ENCODE measurements at regions not wholly inside any gene's neighbourhood (a gene's known extent, or its start where the extent isn't known, plus 50 kb on each side); places are given as distances from the start of the nearest gene placed in this dataset.

GRCh38 chr2:220969348-220969747 is 602.8 kb downstream of the EPHA4 start:
- no peak overlapping the region for H3K27ac ChIP-seq
- H3K27me3 ChIP-seq: no peaks in the 10 kb centered on the region
- H3K4me1 ChIP-seq: no peaks in the 10 kb centered on the region
- TF ChIP-seq POLR2A (IDR thresholded peaks at IDR 0.05) (no peak), CTCF (IDR thresholded peaks at IDR 0.05) (no peak), POLR2AphosphoS5 (IDR thresholded peaks at IDR 0.05; ENCODE audit: insufficient read depth in 1 of 2, low read depth in 1 of 2) (no peak)
- intact Hi-C loops (cut with DNase I): no loop called here
- no peaks in the 10 kb centered on the region for H3K9me3 ChIP-seq
- H3K36me3 ChIP-seq: no peaks in the 10 kb centered on the region
- H3K4me3 ChIP-seq: no peak overlapping the region
- DNase-seq (ENCODE audit: extremely low spot score in 2 of 2): no peak

- Histone ChIP-seq H3K4me1 (no peaks in the 10 kb centered on the region), H3K36me3 (no peaks in the 10 kb centered on the region), H3K27me3 (no peaks in the 10 kb centered on the region), H3K9me3 (no peaks in the 10 kb centered on the region), H3K4me3 (no peak overlapping the region), H3K27ac (no peak overlapping the region)
- TF ChIP-seq POLR2AphosphoS5 (IDR thresholded peaks at IDR 0.05; ENCODE audit: insufficient read depth in 1 of 2, low read depth in 1 of 2) (no peak), POLR2A (IDR thresholded peaks at IDR 0.05) (no peak), CTCF (IDR thresholded peaks at IDR 0.05) (no peak)
- intact Hi-C loops (cut with DNase I): no loop called here
- no peak for DNase-seq (ENCODE audit: extremely low spot score in 2 of 2)
Observed at GRCh38 chr2:220980966-220981675, 591.0 kb downstream of the EPHA4 start.

- H3K4me1 ChIP-seq: no peaks in the 10 kb centered on the region
- no peaks in the 10 kb centered on the region for H3K27me3 ChIP-seq
- H3K4me3 ChIP-seq: no peak overlapping the region
- intact Hi-C loops (cut with DNase I): no loop called here
- H3K36me3 ChIP-seq: no peaks in the 10 kb centered on the region
- TF ChIP-seq POLR2AphosphoS5 (IDR thresholded peaks at IDR 0.05; ENCODE audit: insufficient read depth in 1 of 2, low read depth in 1 of 2): no peak
- TF ChIP-seq POLR2A (IDR thresholded peaks at IDR 0.05): no peak
- TF ChIP-seq CTCF (IDR thresholded peaks at IDR 0.05): no peak
- no peaks in the 10 kb centered on the region for H3K9me3 ChIP-seq
- no peak overlapping the region for H3K27ac ChIP-seq
- DNase-seq (ENCODE audit: extremely low spot score in 2 of 2): no peak
Observed at GRCh38 chr2:220981926-220982325, 590.2 kb downstream of the EPHA4 start.

GRCh38 chr2:220985561-220985960 is 586.5 kb downstream of the EPHA4 start:
- H3K27me3 ChIP-seq: no peaks in the 10 kb centered on the region
- H3K9me3 ChIP-seq: no peaks in the 10 kb centered on the region
- TF ChIP-seq POLR2AphosphoS5 (IDR thresholded peaks at IDR 0.05; ENCODE audit: insufficient read depth in 1 of 2, low read depth in 1 of 2) (no peak), CTCF (IDR thresholded peaks at IDR 0.05) (no peak), POLR2A (IDR thresholded peaks at IDR 0.05) (no peak)
- DNase-seq (ENCODE audit: extremely low spot score in 2 of 2): no peak
- intact Hi-C loops (cut with DNase I): no loop called here
- no peak overlapping the region for H3K27ac ChIP-seq
- H3K4me1 ChIP-seq: no peaks in the 10 kb centered on the region
- H3K36me3 ChIP-seq: no peaks in the 10 kb centered on the region
- no peak overlapping the region for H3K4me3 ChIP-seq

GRCh38 chr2:220987839-220988238 is 584.3 kb downstream of the EPHA4 start:
- Histone ChIP-seq H3K27me3 (no peaks in the 10 kb centered on the region), H3K4me1 (no peaks in the 10 kb centered on the region), H3K27ac (no peak overlapping the region), H3K4me3 (no peak overlapping the region), H3K9me3 (no peaks in the 10 kb centered on the region), H3K36me3 (no peaks in the 10 kb centered on the region)
- DNase-seq (ENCODE audit: extremely low spot score in 2 of 2): no peak
- intact Hi-C loops (cut with DNase I): no loop called here
- TF ChIP-seq POLR2A (IDR thresholded peaks at IDR 0.05) (no peak), CTCF (IDR thresholded peaks at IDR 0.05) (no peak), POLR2AphosphoS5 (IDR thresholded peaks at IDR 0.05; ENCODE audit: insufficient read depth in 1 of 2, low read depth in 1 of 2) (no peak)
